ENCODE measurements at regions not wholly inside any gene's neighbourhood (a gene's known extent, or its start where the extent isn't known, plus 50 kb on each side); places are given as distances from the start of the nearest gene placed in this dataset.

- DNase-seq (ENCODE audit: extremely low spot score) = no peak
- TF ChIP-seq L3MBTL2 (conservative IDR thresholded peaks at IDR 0.05) (no peak), NFRKB (IDR thresholded peaks at IDR 0.05) (no peak), ELF4 (IDR thresholded peaks at IDR 0.05) (no peak), FOXA1 (IDR thresholded peaks at IDR 0.05) (no peak), BHLHE40 (IDR thresholded peaks at IDR 0.05; ENCODE audit: borderline replicate concordance) (no peak), ZNF384 (IDR thresholded peaks at IDR 0.05) (no peak), SUZ12 (IDR thresholded peaks at IDR 0.05) (no peak), TARDBP (IDR thresholded peaks at IDR 0.05) (no peak), FOXK2 (IDR thresholded peaks at IDR 0.05) (no peak), PKNOX1 (IDR thresholded peaks at IDR 0.05) (no peak), HDGF (IDR thresholded peaks at IDR 0.05; ENCODE audit: borderline replicate concordance) (no peak), LEF1 (IDR thresholded peaks at IDR 0.05; ENCODE audit: borderline replicate concordance) (no peak), FOXM1 (IDR thresholded peaks at IDR 0.05; ENCODE audit: borderline replicate concordance) (no peak), SP1 (IDR thresholded peaks at IDR 0.05) (no peak), ARNT (IDR thresholded peaks at IDR 0.05) (no peak), CTBP1 (IDR thresholded peaks at IDR 0.05; ENCODE audit: borderline replicate concordance) (no peak)
- POLR2A ChIA-PET = no interaction called here
- CTCF ChIA-PET = no interaction called here
Measured at GRCh38 chr1:36621531-36621930, 138.8 kb upstream of the CSF3R start.

DNA sequence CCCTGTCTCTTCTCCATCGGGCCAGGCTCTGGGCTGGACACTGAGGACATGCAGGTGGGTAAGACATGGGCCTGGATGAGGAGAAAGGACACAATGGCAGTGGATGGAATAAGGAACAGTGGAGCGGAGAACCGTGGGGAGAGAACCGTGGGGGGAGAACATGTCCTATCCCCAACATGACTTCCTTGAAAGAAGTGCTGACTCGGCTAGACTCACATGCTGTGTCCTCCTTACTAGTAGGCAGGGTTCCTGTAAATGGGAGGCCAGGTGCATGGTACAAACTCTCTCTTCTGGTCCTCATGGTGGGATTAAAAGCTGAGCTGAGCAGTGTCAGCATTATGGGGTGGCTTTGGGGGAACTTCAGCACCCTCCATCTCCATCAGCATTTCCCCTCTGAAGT, 137.4 kb upstream of the CSF3R start:
- POLR2A ChIA-PET = no interaction called here

GRCh38 chr1:36614991-36615390, 132.3 kb upstream of the CSF3R start:
- TF ChIP-seq PKNOX1 (IDR thresholded peaks at IDR 0.05) (no peak), SP1 (IDR thresholded peaks at IDR 0.05) (no peak), NFRKB (IDR thresholded peaks at IDR 0.05) (no peak), TARDBP (IDR thresholded peaks at IDR 0.05) (no peak), BHLHE40 (IDR thresholded peaks at IDR 0.05; ENCODE audit: borderline replicate concordance) (no peak), LEF1 (IDR thresholded peaks at IDR 0.05; ENCODE audit: borderline replicate concordance) (no peak), FOXA1 (IDR thresholded peaks at IDR 0.05) (no peak), ELF4 (IDR thresholded peaks at IDR 0.05) (no peak), L3MBTL2 (conservative IDR thresholded peaks at IDR 0.05) (no peak)
- no peak for DNase-seq (ENCODE audit: extremely low spot score)
- CTCF ChIA-PET = no interaction called here
- POLR2A ChIA-PET = no interaction called here

More for the DNA sequence above, 137.4 kb upstream of the CSF3R start:
- CTCF ChIA-PET = no interaction called here
- no peak for DNase-seq (ENCODE audit: extremely low spot score)
- no peak for TF ChIP-seq PKNOX1 (IDR thresholded peaks at IDR 0.05)
- TF ChIP-seq TARDBP (IDR thresholded peaks at IDR 0.05) = no peak
- TF ChIP-seq HDGF (IDR thresholded peaks at IDR 0.05; ENCODE audit: borderline replicate concordance) = no peak
- TF ChIP-seq ELF4 (IDR thresholded peaks at IDR 0.05) = no peak
- no peak for TF ChIP-seq FOXM1 (IDR thresholded peaks at IDR 0.05; ENCODE audit: borderline replicate concordance)
- no peak for TF ChIP-seq L3MBTL2 (conservative IDR thresholded peaks at IDR 0.05)
- no peak for TF ChIP-seq SP1 (IDR thresholded peaks at IDR 0.05)
- TF ChIP-seq FOXA1 (IDR thresholded peaks at IDR 0.05) = no peak
- TF ChIP-seq ARNT (IDR thresholded peaks at IDR 0.05) = no peak

DNA sequence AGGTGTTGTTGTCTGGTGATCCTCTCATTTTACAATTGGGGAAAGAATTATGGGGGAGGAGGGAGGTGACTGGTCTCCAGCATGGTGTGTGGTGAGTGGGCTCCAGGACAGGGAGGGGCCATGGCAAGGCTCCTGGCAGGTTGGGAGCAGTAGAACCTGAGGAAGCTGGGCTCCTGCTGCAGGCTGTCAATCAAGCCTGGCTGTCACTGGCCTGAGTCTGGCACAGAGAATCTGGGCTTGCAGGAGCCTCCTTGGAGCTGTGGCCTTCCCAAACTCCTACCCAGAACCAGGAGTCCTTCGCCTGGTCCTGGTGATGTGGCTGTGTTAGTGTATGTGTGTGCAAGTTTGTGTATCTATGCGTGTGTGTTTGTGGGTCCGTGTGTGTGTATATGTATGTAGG, 131.9 kb upstream of the CSF3R start:
- DNase-seq (ENCODE audit: extremely low spot score) = no peak
- POLR2A ChIA-PET = no interaction called here
- CTCF ChIA-PET = no interaction called here
- peak; percentile 60 for TF ChIP-seq PKNOX1 (IDR thresholded peaks at IDR 0.05)
- TF ChIP-seq NFRKB (IDR thresholded peaks at IDR 0.05) = no peak

GRCh38 chr1:36613721-36614120, 131.0 kb upstream of the CSF3R start:
- POLR2A ChIA-PET = no interaction called here
- DNase-seq (ENCODE audit: extremely low spot score) = no peak
- no peak for TF ChIP-seq PKNOX1 (IDR thresholded peaks at IDR 0.05)
- TF ChIP-seq FOXK2 (IDR thresholded peaks at IDR 0.05) = no peak
- no peak for TF ChIP-seq SUZ12 (IDR thresholded peaks at IDR 0.05)
- TF ChIP-seq FOXA1 (IDR thresholded peaks at IDR 0.05) = no peak
- no peak for TF ChIP-seq BHLHE40 (IDR thresholded peaks at IDR 0.05; ENCODE audit: borderline replicate concordance)
- TF ChIP-seq NFRKB (IDR thresholded peaks at IDR 0.05) = no peak
- TF ChIP-seq ZNF384 (IDR thresholded peaks at IDR 0.05) = no peak
- CTCF ChIA-PET = no interaction called here

DNA sequence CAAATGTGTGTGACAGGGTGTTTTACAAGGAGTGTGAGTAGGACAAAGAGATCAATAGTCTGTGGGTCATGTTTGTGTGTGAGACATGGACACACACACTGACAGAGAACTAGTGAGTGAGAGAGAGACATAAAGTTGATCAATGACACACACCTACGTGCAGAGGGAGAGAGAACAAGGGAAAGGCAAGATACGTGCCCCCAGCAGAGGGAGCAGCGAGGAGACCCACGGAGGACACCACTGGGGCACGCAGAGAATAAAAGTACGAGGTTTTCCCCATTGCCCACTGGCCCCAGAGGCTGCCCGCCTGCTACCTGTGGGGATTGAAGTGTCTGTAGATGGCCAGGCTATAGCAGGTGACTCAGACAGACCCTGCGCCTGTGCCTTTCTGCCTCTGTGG, 130.2 kb upstream of the CSF3R start:
- TF ChIP-seq PKNOX1 (IDR thresholded peaks at IDR 0.05) (no peak), SUZ12 (IDR thresholded peaks at IDR 0.05) (no peak), LEF1 (IDR thresholded peaks at IDR 0.05; ENCODE audit: borderline replicate concordance) (no peak), SP1 (IDR thresholded peaks at IDR 0.05) (no peak), ELF4 (IDR thresholded peaks at IDR 0.05) (no peak), FOXA1 (IDR thresholded peaks at IDR 0.05) (no peak), FOXK2 (IDR thresholded peaks at IDR 0.05) (no peak), CTBP1 (IDR thresholded peaks at IDR 0.05; ENCODE audit: borderline replicate concordance) (no peak), FOXM1 (IDR thresholded peaks at IDR 0.05; ENCODE audit: borderline replicate concordance) (no peak), ARNT (IDR thresholded peaks at IDR 0.05) (no peak), BHLHE40 (IDR thresholded peaks at IDR 0.05; ENCODE audit: borderline replicate concordance) (no peak), ZNF384 (IDR thresholded peaks at IDR 0.05) (no peak), HDGF (IDR thresholded peaks at IDR 0.05; ENCODE audit: borderline replicate concordance) (no peak), TARDBP (IDR thresholded peaks at IDR 0.05) (no peak), NFRKB (IDR thresholded peaks at IDR 0.05) (no peak), L3MBTL2 (conservative IDR thresholded peaks at IDR 0.05) (no peak)
- no peak for DNase-seq (ENCODE audit: extremely low spot score)
- ChIA-PET CTCF (interaction anchor here (1.1 to 1.4 kb wide), 2 partner anchors 37 kb away, joined by 3 to 5 read pairs; no protein-coding TSS in a partner anchor), POLR2A (no interaction called here)
